RPMI8226 (cell line): ENCODE measurements at regions not wholly inside any gene's neighbourhood (a gene's known extent, or its start where the extent isn't known, plus 50 kb on each side); places are given as distances from the start of the nearest gene placed in this dataset.

Experiments used
- DNase-seq: peaks from one replicate; pipeline ENCODE4 v3.0.0-alpha.2; 2015

DNA sequence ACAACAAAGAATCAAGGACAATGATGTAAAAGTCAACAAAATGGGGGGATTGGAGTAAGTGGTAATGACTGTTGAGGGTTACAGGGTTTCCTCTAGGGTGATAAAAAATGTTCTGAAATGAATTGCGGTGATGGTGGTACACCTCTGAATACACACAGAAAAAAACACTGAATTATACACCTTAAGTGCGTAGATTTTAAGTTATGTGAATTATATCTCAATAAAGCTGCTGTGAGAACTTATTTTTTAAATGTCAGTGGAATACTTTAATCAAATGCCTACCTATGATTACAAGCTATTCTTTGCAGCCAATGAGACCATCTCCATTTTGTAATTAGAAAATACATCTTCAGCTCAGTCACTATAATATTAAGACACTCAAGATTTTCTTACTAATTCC is 53.5 kb downstream of the ZNF608 start:
- DNase-seq, result no peak

GRCh38 chr5:124692324-124692723 is 54.1 kb downstream of the ZNF608 start:
- no peak for DNase-seq

DNA sequence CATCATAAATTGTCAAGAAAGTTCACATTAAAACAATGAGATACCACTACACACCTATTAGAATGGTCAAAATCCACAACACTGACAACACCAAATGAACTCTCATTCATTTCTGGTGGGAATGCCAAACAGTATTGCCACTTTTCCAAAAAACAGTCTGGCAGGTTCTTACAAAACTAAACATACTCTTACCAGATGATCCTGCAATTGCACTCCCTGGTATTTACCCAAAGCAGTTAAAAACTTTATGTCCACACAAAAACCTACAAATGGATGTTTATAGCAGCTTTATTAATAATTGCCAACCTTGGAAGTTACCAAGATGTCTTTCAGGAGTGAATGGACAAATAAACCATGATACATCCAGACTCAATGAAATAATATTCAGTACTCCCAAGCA is 56.8 kb downstream of the ZNF608 start:
- DNase-seq, result no peak

GRCh38 chr5:124686239-124687004 is 60.0 kb downstream of the ZNF608 start:
- no peak for DNase-seq

GRCh38 chr5:124685404-124685930 is 61.0 kb downstream of the ZNF608 start:
- no peak for DNase-seq

DNA sequence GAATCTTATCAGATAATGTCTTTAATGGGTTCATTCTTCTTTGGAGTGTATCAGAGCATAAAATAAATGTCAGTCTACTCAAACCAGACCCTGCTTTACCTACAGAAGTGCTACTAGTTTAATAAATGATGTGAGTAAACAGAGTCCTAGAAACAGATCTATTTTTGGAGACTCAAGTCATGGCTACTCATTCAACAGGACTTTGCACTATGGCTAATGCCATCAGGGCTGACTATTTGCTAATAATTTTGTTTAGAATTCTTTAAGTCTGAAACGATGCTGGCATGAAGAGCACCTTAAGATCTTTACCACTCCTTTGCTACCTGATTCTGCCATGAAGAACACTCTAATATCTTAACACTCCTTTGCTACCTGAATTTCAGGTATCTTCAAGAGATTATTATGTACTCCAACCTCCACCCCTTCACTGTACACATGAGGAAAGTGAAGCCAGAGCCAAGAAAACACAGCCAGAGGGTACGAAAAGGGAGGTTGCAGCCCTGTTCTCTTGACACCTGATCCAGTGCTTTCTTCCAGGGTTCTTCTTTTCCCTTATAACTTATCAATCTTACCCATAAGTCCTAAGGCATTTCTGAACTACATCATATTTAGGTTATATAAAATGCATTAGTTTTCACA is 62.4 kb downstream of the ZNF608 start:
- DNase-seq, result no peak

DNA sequence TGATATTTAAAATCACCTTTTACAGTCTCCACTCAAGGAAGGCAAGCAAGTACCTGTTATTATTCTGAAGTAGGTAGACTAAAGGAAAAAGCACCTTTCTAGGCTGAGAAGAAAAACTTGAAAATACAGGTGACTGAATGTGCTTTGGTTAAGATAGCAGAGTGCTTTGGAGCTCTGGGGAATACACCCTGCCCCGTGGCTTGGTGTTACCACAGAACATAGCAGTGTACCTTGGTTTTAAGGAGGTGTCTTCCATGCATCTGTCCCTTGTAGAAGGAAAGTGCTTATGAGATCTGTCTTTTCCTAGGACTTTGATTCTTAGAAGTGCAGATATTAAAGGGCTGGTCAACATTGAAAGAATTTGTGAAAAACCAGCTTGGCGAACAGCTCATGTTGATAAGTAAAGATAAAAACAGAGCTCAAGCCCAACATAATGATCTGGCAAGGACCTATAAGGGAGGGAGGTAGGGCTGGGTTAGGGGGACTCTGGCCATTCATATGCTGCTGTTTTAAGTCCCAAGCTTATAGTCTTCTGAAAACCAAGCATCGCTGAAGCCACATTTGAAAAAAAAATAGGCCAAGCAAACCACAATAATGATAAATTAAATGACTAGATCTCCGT is 66.8 kb downstream of the ZNF608 start:
- no peak for DNase-seq

- no peak for DNase-seq
These were observed 67.4 kb downstream of the ZNF608 start for GRCh38 chr5:124678922-124679519.

DNA sequence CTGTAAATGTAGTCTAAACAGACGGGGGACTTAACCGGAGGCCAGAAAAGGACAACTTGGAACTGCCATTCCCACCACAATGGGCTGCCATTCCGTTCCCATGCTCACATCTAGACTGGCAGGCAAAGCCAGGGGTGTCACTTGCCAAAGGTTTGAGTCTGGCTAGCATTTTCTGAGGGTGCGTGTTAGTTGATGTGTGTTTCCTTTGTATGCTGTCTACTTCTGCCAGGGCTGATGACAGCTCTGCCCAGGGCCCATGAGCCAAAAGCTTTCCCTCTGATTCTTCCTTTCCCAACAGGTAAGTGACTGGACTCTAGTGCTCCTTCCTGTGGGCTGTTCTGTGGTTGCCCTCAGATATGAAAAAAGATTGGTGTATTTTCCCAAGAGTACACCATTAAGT is 68.0 kb downstream of the ZNF608 start:
- no peak for DNase-seq

DNA sequence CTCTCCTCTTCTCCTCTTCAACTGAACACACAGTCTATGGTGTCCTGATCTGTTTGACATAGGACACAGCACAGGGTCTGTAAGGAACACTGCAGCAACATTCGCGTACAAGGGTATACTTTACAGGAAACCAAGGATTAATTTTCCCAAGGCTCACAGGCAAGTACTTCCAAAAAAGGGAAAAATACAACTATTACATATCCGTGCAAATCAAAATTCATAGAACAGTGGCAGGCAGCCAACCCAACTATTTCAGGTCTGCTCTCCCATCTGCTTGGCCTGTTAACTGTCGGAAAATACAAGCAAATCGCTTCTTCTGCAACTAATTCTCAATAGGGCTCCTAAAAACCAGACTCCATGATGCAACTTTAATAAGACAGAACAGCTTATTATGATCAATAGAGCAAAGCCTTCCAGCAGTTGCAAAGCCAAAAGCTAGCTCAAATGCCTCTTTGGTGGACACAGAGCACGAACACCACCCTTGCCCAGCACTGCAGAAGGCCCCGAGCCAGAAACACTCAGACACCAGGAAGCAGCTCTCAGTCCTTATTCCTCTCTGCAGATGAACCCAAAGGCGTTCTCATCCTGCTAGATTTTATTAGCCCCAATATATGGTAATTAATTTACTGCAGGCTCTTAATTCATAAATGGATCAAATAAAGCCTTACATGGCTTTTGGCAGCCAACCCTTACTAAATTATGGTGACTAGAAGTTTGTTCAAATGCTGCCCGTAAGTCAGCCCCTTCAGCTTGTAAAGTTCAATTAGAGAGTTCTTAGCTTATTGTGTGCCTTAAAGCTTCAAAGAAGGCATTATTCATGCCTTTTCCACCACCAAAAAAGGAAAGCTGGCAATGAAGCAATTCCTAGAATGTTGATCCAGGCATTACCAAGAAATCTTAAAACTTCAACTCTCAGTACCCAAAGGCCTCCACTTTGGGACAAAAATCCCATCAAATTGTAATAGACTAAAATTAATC is 68.8 kb downstream of the ZNF608 start:
- DNase-seq, result no peak

- DNase-seq, result no peak
These were observed 70.2 kb downstream of the ZNF608 start for GRCh38 chr5:124675931-124676846.

DNA sequence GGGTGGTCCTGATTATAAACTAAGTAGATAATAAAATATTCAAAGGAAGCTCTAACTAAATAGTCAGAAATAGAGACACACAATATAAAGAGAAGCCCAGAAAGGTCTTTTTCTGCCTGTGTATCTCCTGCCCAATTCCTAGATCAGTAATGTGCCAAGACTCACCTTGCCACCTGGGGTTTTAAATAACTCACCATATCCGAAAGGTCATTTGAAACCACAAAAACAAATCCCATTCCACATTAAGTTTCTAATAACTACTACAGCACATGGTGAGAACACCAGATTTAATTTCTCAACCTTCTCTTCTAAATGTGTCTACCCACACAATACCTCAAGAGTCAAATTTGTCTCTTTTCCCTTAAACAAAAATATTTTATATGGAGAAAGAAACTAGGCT is 75.2 kb downstream of the ZNF608 start:
- DNase-seq, result no peak

- no peak for DNase-seq
These were observed 75.7 kb downstream of the ZNF608 start for GRCh38 chr5:124670722-124671184.

DNA sequence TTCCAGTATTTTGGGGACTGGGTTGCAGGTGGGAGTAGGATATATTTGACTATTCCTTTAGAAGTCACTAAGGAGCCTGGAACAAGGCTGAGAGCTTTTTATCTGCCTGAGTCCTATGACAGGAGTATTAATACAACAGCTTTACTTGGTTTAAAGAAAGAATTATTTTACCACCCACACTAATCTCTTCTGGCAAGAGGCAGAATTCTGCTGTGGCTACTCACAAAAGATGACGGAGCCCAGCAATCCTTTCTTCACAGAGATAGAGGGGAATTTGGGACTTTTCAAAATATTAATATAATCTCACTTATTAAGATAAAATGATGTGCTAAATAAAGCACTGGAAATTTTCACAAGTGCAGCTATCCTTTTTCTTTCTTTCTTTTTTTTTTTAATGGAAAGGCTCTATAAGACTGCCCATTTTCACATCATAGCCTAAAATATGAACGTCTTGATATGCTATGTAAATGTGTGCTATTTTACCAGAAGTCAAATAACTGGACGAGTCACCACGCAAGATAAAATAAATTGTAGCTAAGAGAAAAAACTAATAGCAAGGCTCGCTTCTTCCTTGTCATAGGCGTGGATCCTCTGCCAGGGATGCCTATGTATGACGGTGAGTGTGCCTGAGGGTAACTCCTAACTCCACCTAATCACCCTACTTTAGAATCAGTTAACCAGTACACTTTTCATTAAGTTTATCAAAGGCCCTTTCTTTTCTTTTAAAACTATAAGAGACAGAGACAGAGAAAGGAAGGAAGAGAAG is 76.3 kb downstream of the ZNF608 start:
- DNase-seq, result no peak

- DNase-seq, result no peak
These were observed 77.2 kb downstream of the ZNF608 start for GRCh38 chr5:124669300-124669648.

DNA sequence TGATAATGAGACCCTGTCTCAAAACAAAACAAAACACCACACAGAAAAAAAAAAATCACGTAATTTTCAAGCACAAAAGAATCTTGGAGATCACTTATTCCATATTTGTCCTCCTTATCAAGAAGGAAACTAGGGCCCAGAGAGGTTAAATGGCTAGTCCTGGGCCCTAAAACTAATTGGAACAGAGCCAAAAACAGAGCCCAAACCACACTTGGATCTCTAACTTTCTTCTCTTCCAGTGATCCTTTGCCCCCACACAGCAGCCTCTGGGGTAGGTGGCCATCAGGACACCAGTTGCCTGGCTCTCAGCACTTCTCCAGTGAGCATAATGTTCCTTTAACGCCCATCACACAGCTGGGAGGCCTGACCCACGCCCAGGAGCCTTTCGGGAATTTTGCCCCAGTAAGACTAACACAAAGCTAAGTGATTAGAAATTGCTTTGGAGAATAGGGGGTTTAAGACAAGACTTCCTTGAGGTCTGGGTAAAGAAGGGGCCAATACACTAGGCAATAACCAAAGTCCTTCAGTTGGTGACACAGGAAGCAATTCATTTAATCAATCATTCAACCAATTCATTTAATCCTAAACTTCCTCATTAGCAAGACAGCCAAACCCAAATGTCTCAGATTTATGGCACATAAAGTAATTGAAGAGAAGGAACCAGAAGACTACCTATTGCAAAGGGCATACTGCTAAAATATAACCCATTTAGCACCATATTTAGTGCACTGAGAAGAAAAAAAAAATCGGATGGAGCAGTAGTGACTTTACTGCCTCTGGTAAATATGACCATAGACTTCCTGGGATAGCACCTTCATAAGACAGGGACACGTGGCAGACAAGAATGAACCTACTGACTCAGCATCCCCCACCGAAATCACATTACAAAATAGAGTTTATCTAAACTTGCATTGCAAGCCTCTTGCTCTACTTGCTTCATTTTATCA is 77.8 kb downstream of the ZNF608 start:
- no peak for DNase-seq

GRCh38 chr5:124665625-124666024 is 80.8 kb downstream of the ZNF608 start:
- DNase-seq, result no peak

DNA sequence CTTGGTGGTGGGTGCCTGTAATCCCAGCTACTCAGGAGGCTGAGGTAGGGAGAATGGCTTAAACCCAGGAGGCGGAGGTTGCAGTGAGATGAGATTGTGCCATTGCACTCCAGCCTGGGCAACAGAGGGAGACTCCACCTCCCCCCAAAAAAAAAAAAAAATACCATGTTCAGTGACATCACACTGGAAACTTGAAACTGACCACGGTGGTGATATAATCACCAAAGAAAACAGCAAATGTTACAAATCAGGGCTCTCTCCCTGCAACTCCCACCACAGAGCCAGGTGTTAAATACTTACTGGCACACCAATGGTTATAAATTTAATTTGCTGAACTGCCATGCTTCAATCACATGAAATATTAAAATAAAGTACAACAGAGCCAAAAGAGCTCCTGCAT is 81.4 kb downstream of the ZNF608 start:
- DNase-seq, result no peak

GRCh38 chr5:124664287-124664686 is 82.2 kb downstream of the ZNF608 start:
- DNase-seq, result no peak
